NCI-H187 treated with DMSO at 0.1 percent for 48 hours (cell line): ENCODE measurements at regions not wholly inside any gene's neighbourhood (a gene's known extent, or its start where the extent isn't known, plus 50 kb on each side); places are given as distances from the start of the nearest gene placed in this dataset.
A peak's percentile ranks its signal among the peaks of the same experiment; 100 is the strongest.
"Not testable (repeated sequence)": the region's sequence is repeated elsewhere in the genome, so short reads cannot be mapped to it uniquely, and the experiment has no call there.

ENCODE experiments used
- DNase-seq: peaks from one replicate; lab custom pipeline; 2025; lab: John Stamatoyannopoulos, UW

DNA sequence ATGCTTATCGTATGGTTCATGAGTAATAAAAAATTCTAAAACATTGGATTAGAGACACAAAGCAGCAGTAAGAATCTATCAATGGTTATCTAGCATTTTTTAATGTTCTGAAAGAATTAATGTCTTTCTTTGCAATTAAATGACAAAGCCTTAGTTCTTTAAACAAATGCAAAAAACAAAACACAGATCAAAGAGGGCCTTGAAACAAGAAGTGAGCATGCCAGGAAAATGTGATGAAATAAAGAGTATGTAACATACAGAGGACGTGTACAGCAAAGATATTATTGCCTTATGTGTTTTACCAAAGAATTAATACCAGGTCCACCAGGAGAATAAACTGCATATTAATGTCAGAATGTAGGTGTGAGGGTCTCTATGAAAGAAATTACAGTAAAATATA is 812.3 kb upstream of the GRAMD2B start:
- no peak for DNase-seq

DNA sequence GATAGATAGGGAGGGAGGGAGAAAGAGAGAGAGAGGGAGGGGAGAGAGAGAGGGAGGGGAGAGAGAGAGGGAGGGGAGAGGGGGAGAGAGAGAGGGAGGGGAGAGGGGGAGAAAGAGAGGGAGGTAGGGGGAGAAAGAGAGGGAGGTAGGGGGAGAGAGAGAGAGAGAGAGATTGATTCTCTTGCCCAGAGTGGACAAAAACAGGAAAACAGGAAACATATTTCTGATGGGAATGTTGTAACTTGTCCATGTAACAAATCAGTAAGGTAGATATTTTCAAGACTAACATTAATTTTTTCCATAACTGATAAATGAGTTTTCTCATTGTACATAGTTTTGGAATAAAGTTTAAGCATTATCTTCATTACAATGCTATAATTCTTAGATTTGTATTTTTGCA is 811.7 kb upstream of the GRAMD2B start:
- no peak for DNase-seq

DNA sequence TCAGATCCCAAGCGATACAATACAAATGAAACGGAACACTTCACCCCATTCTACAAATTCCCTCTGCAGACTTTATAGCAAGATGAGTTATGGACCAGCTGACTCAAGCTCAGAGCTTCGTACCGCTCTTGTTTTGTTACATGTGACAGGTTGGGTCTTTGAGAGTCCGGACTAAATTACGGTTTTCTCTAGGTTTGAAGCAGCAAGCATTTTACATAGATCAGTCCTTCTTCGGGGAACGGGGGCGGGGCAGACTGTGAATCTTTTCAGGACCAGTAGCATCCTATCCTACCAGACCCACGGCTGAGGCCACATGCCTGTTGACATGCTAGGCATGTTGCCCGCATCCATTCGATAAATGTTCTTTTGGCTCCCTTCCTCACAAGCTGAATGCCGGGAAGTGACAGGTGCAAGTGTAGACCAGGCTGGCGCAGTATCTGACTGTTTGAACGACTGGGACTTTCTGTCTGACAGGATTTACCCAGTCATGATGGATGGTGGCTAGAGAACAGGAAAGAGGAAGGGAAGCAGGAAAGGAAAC is 811.0 kb upstream of the GRAMD2B start:
- DNase-seq = peak; percentile 69

DNA sequence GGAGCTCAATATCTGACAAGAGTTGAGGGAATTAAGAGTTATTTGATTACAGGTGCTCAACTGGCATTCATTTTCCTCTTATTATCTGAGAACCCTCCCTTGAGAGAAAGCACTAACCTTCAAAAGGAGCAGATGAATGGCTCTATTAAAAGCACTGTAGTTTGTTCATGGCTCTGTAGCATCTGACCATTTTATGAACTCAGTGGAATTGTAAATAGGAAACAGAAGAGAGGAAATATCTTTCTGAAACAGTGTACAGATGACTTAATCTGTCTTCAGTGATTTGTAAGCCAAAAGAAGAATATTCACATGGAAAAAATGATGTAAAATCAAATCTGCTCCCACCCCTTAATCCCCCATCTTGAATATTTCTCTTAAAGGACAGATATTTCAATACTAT is 810.4 kb upstream of the GRAMD2B start:
- DNase-seq = no peak

DNA sequence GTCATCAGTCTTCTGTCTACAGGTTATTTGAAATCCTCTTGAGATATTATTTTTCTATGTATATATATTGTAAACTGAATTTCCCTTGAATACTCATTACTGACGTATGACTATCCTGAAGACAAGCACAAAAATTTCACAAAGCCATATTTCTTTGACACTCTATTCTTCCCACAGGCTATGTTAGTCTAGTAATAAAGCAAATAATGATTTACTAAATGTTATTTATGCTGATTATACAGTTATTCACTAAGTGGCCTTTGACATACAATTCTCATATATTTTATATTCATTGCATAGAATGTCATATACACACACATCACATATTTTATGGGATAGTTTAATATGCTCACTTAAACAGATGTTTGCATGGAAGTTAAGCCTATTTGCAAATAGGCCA is 793.0 kb upstream of the GRAMD2B start:
- DNase-seq = no peak

DNA sequence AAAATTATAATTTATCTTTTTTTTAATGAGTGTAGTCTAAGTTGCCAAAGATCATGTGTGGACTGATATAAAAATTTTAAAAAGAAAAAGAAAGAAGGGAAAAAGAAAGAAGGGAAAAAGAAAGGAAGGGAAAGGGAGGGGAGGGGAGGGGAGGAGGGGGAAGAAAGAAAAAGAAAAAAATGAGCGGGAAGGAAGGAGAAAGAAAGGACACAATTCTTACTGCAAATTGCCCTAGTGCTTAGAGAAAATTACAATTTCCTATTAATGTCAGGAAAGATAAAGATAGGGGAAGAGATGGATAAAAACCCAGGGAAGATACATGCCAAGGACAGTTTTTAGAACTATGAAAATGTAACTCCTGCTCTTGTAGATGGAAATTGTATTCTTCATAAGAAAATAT is 789.7 kb upstream of the GRAMD2B start:
- no peak for DNase-seq

DNA sequence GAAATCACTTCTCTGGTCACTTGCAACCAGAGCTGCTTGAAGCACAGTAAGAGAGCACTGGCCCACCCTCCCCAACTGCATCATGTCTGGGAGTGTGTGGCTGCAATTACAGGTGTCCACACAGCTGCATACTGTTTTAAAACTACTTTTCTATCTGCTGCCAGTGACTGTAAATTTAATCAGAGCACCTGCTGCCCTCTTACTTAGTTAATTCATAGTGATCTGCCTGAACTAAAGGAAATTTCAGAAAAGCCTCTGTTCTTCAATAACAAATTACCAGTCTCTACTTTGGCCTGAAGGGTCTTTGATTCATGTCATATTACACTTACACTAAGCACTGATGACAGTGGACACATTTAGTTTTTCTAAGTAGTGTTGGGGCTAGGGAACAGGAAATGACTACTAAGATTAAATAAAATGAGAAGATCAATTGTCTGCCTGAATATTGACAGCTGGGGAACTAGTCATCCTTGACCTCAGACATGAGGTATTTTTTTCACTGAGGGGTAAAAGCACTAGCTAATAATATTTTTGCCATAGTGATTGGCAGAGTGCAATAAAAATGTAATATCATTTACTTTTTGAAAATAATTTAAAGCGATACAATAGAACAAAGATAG is 788.9 kb upstream of the GRAMD2B start:
- no peak for DNase-seq

DNA sequence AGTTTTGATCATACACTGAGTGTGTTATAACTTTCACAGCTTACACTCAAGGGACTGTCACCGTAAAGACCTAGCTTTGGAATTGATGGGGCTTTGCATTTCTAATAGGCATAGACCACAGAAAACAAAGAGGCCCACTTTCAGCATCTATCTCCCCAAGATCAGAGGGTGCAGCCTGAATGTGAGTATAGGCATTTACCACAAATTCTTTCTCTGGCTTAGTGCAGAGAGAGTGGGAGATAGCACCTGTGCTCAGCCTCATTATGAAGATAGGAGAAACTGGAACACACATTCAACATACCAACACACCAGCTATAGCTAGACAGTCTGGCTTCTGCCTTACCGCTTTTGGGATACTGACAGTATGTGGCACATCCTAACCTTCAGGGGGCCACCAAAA is 783.4 kb upstream of the GRAMD2B start:
- DNase-seq = no peak

DNA sequence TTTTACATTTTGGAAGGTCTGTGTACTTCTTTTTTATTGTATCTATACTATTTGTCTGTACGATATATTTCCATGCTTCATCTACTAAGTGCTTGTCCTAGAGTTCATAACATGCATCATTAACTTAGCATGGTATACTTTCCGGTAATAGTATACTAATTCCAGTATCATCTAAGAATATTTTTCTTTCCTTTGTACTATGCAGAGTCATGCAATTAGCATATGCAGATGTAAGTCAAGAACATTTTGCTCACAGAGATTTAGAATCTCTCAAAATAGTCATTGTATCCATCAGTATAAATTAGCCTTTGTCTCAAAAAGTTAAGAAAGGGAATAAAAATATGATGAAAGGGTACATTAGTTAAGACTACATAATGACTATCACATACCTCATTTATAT is 770.4 kb upstream of the GRAMD2B start:
- no peak for DNase-seq

DNA sequence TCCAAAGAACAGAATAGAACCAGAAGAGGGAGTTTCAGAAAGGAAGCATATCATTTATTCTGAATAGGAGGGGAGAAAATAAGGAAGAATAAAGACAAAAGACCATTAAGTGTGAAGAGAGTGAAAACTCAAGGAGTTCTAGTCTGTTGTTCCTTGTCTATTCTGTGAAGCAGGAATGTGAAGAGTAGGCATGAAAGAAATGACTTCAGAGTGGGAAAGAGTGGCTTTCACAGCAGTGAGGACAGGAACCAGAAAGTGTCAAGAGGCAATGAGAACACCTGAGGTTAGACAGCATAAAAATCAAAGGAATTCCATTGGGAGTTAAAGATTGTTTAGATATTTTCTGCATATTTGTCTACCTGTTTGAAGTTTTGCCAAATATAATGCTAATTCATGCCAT is 768.8 kb upstream of the GRAMD2B start:
- DNase-seq = no peak

DNA sequence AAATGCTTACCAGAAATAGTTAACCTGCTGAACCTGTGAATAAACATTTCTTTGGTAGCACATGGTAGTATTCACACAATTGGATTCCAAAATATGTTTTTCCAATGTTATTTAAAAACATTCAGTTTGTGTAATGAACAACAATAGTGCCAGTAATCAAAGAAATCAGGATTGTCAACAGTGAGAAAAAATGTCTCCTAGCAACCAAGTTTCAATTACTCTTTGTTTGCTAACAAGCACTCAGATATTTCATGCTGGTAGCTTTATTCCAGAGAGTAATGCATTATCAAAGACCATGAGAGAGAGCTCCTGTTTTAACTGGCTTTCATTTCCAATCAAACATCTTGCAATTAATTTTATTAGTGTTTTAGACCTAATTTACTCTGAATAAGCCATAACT is 768.1 kb upstream of the GRAMD2B start:
- no peak for DNase-seq

DNA sequence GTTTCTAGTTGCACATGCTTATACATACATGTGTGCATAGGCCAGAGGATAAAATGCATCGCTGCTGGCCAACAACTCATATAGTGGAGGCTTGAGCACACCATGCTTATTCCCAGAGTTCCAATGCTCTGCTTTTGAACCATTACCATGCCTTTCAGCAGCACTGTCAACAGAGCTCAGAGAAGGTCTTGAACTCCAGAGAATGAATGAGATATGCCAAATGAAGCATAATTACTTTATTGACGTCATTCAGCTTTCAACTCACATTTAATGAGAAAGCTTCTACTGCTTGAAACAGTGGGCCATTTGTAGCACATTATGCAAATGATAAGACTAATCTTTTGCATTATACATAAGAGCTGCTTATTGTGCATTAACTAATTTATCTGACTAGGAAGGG is 765.3 kb upstream of the GRAMD2B start:
- no peak for DNase-seq

DNA sequence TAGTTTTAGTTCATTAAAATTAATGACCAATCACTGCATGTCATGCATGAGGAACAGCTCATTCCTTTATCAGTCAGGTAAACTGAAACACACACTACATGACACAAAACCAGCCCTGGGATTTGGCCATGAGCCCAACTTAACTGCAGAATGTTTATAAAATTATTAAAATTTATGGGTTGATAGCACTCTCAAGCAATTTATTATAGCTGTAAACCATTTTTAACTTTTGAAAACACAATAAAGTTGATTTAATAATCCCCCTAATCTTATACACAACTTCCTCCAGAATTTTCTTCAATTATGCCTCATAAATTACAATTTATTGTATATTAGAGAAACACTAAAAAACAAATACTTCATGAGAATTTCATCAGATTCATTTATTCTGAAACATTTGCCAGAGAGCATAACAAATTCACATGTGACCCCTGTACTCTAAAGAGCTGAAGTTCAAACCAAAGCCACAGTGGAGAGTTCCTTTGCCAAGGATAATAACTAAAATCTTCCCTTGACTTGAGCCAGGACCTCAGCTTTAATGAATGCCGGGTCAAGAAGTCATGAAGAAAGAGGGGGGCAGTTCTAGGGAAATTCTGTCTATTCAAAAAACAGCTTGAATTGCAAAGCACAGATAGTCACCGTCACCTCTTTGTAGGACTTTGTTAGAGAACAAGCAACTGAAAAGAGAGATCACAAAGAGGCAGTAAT is 763.7 kb upstream of the GRAMD2B start:
- no peak for DNase-seq

DNA sequence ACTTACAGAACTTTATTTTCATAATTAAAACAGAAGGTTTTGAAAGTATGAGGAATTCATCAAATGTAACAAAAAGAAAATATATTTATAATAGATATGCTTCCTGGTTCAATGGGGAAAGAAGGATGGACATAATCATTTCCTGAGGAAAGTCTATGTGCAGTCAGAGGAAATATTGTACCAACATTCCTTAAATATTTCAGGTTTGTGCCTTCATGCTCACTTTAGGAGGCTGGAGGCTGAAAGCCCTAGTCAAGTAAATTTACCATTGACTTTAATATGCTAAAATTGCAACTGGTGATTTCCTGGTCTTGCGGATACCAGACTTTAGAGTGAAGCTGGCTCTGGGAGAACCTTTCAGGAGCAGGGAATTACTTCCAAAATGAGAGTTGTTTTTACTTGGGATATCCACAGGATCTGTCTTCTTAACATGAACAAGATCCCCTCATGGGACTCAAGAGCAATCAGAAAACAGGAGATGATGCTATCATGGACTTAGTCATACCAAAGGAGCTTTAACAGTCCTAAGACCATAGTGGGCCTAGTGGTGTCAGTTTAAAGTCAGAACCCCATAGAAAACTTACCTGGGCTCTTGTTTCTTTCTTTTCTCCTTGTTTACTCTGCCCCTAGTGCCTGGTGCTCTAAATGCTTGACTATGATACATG is 762.8 kb upstream of the GRAMD2B start:
- no peak for DNase-seq

DNA sequence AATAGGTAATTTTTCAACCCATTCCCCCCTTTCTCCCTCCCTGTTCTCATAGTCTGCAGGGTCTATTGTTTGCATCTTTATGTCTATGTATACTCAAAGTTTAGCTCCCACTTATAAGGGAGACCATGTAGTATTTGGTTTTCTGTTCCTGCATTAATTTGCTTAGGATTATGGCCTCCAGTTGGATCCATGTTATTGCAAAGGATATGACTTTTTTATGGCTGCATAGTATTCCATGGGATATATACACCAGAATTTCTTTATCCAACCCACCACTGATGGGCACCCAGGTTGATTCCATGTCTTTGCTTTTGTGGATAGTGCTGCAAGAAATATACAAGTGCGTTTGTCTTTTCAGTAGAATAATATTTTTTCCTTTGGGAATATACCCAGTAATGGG is 761.6 kb upstream of the GRAMD2B start:
- DNase-seq = no peak

DNA sequence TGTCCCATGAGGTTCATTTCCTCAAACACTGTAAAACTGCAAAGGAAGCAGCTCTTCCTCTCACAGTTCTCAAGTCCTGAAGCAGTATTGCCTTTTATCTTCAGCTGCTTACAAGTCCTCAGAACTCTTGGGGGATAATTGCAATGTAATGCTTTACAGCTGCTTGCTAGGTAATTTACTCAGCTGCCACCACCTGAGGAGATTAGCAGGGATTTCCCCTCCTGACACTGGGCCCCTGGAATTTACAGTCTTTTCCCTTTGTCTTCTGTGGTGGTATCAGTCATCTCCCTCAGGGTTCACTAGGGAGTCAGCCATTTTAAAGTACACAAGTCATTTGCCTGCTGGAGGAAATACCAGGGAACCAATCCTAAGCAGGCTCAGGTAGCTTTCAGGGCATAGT is 754.3 kb upstream of the GRAMD2B start:
- no peak for DNase-seq

DNA sequence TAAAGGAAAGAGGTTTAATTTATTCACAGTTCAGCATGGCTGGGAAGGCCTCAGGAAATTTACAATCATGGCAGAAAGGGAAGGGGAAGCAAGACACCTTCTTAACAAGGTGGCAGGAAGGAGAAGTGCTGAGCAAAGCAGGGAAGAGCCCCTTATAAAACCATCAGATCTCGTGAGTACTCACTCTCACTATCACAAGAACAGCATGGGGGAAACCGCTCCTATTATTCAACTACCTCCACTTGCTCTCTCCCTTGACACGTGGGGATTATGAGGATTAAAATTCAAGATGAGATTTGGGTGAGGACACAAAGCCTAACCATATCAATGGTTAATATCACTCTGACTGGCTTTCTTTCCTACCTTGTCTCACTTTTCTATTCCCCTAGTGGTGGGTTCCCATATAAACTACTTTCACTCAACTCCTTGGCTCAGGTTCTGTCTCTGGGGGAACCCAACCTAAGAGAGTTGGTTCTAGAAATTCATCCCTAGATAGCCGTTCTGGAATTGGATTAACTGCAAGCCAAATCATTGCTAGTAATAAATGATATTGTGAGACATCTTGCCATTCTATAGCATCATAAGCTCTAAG is 749.8 kb upstream of the GRAMD2B start:
- no peak for DNase-seq

DNA sequence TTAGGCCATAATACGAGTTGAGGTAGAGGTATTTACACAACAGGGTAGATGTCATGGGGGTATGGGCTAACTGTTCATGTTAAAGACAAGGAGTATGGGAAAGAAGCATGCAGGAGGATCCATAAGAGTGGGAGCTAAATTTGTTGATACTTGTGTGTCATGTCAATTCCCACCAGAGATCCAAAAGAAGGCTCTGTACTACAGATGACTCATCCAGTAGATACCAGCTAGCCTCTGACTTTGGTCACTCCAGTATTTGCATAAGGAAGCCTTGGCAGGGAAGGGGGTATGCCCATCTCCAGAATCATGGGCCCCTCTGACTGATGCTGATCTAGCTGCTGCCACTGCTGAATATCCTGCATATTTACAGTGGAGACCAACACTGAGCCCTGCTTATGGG is 743.7 kb upstream of the GRAMD2B start:
- DNase-seq = no peak

DNA sequence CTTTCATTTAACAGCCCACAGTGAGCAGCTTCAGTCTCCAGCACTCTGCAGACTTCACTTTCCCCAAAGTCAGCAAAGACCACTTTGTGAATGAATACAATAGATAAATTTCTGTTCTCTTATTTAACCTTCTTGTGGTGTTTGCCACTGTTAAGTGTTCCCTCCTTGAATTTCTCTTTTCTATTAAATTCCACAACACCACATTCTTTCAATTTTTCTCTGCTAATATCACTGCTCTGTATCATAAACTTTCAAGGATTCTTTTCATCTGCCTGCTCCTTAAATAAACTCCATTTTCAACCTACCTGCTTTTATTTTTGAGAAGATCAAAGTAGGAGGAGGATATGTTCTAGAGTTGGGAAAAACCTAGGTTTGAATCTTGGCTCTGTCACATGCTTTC is 739.5 kb upstream of the GRAMD2B start:
- no peak for DNase-seq

DNA sequence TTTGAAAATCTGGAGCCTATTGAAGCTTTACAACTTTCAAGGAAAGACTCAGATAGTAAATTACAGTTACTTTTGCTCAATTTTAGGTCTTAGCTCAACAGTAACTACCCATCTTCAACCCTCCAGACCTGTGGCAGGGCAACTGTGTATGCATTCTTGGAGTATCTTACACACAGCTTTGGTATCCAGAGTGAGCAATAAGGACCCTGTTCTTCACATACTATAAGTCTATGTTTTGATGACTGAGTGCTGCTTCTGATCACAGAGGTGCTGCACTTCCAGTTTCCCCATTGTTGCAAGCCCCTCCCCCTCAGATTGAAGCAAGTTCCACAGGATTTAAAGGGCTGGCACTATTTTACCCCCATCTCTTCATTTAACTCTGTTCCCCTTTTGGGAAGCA is 737.4 kb upstream of the GRAMD2B start:
- DNase-seq = no peak

DNA sequence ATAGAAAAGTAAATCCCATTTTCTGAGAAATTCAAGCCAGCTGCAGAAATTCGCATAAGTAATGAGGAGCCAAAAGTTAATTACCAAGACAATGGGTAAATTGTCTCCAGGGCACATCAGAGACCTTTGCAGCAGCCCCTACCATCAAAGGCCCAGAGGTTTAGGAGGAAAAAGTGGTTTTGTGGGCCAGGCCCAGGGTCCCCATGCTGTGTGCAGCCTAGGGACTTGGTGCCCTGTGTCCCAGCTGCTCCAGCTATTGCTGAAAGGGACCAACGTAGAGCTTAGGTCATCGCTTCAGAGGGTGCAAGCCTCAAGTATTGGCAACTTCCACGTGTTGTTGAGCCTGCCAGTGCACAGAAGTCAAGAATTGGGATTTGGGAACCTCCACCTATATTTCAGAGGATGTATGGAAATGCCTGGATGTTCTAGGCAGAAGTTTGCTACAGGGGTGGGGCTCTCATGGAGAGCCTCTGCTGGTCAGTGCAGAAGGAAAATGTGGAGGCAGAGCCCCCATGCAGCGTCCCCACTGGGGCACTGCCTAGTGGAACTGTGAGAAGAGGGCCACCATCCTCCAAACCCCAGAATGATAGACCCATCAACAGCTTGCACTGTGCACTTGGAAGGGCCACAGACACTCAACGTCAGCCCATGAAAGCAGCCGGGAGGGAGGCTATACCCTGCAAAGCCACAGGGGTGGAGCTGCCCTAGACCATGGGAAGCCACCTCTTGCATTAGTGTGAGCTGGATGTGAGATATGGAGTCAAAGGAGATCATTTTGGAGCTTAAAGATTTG is 731.3 kb upstream of the GRAMD2B start:
- not testable (repeated sequence) for DNase-seq

DNA sequence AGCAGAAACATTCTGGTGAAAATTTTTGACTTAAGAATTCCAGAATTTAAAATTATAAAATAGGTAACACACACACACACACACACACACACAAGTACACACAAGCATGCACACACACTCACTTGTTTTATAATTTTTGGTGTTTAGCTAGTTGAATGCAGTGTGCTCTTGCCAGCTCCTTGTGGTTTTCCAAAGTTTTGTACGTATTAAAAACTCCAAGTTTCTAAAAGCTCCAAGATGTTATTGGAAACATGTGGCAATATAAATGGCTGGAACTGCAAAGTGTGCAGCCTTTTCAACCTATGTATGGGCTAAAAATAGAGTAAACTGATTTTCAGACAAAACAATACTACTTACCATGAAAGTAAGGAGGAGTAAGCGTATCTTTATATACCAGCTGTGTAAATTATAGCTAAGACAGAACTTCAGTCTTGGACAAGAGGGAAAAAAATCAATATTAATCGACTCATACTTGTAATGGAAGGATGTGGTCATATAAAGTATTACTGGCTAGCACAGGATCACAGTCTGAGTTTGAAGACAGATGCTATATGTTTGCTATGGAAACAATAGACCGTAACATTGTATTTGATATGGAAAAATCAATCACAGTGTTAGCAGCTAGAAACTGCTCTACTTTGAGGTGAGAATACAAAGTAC is 727.1 kb upstream of the GRAMD2B start:
- no peak for DNase-seq
